ENCODE measurements at regions not wholly inside any gene's neighbourhood (a gene's known extent, or its start where the extent isn't known, plus 50 kb on each side); places are given as distances from the start of the nearest gene placed in this dataset.

DNA sequence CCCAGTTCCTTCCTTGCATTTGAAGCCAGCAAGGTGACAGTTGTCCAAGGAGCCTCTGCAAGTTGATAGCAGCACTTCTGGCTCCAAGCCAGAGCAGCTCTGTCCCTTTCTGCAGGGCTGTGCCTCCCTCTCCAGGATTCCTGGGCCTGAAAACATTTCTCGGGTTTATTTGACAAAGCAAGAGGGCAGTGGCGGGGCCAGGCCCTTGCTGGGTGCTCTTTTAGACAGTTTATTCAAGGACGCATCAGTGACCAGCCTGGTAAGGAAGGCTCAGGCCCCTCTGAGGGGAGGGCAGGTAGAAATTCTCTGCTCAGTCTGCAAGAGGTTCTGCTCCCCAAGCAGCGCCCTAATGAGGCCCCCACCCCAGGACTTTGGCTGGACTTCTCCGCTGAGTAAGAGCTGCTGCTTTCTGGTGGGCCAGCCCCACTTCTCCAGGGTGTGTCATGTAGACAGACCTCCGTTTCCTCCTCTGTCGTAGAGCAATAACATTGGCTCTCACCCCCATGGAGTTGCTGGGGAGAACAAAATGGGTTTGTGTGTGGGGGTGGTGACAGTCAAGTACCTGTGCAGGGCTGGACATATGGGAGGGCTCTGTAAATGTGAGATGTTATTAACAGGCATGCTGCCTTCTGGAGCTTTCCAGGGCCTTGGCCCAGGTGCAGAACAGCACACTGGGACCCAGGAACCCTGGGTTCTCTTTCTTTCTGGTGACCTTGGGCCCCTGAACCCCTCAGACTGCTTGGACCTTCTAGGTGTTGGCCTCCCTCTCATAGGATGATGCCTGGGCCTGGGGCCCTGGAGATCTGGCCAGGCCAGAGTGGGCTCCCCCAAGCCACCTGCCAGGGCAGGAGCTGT, 146.2 kb upstream of the TLE3 start:
- no peak for TF ChIP-seq EP300 (IDR thresholded peaks at IDR 0.05; ENCODE audit: borderline replicate concordance)
- no peak for TF ChIP-seq USF1 (IDR thresholded peaks at IDR 0.05)
- TF ChIP-seq MAX (IDR thresholded peaks at IDR 0.05), result no peak
- TF ChIP-seq TAF1 (IDR thresholded peaks at IDR 0.05; ENCODE audit: low read depth), result no peak
- TF ChIP-seq CREB1 (IDR thresholded peaks at IDR 0.05; ENCODE audit: low read depth), result no peak
- no peak for TF ChIP-seq EGR1 (IDR thresholded peaks at IDR 0.05)
- no peak for TF ChIP-seq YY1 (IDR thresholded peaks at IDR 0.05; ENCODE audit: low read depth)
- no peak for TF ChIP-seq FOXM1 (IDR thresholded peaks at IDR 0.05; ENCODE audit: borderline replicate concordance, low read depth)

Data from Ishikawa (cell line).